Muscle of back (tissue), 3 donors: ENCODE measurements at regions not wholly inside any gene's neighbourhood (a gene's known extent, or its start where the extent isn't known, plus 50 kb on each side); places are given as distances from the start of the nearest gene placed in this dataset.

Experiments used
- DNase-seq, 3 donors: peaks; one replicate each; pipeline versions ENCODE4 v3.0.0 to v3.0.0-alpha.2; 2013

DNA sequence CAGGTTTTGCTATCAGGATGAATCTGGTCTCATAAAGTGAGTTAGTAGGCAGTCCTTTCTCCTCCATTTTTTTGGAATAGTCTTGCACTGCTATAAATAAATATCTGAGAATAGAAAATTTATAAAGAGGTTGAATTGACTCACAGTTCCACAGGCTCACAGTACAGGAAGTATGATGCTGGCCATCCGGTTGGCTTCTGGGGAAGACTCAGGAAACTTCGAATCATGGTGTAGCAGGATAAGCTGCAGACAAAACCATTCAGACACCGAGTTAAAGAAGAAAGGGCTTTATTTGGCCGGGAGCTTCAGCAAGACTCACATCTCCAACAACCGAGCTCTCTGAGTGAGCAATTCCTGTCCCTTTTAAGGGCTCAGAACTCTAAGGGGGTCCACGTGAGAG lies 348.2 kb downstream of the KCTD8 start:
- no peak for DNase-seq

DNA sequence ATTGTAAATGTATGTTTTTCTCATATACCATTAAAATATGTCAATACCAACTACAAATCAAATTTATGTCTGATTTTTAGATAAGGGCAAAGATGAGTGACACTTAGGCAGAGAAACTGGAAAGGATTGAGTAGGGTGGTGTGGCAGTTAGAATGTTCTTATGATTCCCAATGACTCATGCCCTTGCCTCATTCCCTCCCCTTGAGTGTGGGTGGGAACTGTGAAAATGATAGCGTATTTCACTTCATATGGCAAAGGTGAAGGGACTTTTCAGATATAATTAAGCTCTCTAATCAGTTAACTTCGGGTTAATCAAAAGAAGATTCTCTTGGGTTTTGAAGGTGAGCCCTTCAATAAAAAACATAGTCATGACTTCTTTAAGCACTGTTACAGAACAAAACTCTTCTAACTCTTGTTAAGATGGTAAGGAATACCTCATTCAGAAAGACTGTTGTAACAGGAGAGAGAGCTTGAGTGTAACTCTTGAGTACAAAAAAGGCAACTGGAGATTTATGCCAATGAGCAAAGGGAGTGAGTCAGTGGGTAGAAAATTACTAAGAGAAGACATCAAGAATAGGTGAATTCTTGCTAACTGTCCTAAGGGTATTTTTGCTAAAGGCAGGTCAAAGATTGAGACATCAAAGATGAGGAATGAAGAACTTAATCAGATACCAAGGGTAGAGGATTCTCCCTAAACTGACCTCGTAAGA lies 329.5 kb downstream of the KCTD8 start:
- no peak for DNase-seq

DNA sequence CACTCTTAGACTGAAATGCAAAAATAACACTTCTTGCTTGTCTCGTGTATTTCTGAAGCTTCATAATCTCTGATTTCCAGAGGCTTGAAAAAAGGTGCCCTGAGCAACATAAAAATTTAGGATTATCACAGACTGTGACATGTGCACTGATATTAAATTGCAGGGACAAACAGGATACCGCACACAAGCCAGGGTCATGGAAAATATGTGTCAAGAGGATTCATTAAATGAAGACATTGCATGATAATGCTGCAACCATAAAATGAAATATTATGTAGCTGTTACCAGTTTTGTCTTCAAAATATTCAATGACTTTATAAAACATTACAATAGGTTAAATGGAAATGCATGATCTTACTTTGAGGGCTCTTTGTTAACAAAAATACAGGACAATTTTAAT lies 328.0 kb downstream of the KCTD8 start:
- no peak for DNase-seq

DNA sequence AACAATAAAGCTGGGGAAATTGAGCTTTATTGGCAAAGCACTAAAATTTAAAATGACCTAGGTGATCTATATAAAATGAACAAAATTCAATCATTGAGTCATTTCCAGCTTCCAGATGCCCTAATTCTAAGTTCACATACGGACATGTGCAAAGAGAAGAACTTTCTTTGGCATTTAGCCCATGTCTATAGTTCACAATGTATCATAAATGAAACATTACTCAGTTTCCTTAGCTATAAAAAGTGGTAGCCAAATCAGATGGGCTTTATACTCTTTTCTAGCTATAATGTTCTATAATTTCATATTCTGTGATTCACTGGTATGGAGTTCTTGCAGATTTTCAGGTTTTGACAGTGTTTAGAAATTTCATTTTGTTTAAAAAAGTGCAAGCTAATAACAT lies 327.4 kb downstream of the KCTD8 start:
- no peak for DNase-seq
